Endothelial cell of umbilical vein (primary cell): ENCODE measurements at regions not wholly inside any gene's neighbourhood (a gene's known extent, or its start where the extent isn't known, plus 50 kb on each side); places are given as distances from the start of the nearest gene placed in this dataset.

Experiments used
- CTCF ChIP-seq, 2 donors: IDR thresholded peaks; 1 replicate in 1 of 2; 2 replicates in 1 of 2; pipeline ENCODE4 v1.5.1; 2011; ENCODE audit warnings: low read length in 2 of 2, mild to moderate bottlenecking in 2 of 2, moderate library complexity in 2 of 2, control low read depth in 1 of 2, inconsistent platforms in 1 of 2, low read depth in 1 of 2; ENCODE audit not compliant: insufficient read depth in 1 of 2; ENCODE audit errors: extremely low read depth in 1 of 2
- JUN ChIP-seq: IDR thresholded peaks from 2 replicates; pipeline ENCODE4 v1.6.1; 2011; ENCODE audit warnings: borderline replicate concordance, low read depth; ENCODE audit not compliant: insufficient read length, insufficient read depth
- POLR2AphosphoS5 ChIP-seq: IDR thresholded peaks from 2 replicates; pipeline ENCODE4 v1.6.1; 2012; ENCODE audit warnings: low read depth, mild to moderate bottlenecking, control low read depth, low read length, moderate library complexity; ENCODE audit not compliant: insufficient read depth

GRCh38 chr7:16986755-16987154 lies 105.0 kb upstream of the AGR3 start:
- TF ChIP-seq CTCF (IDR thresholded peaks at IDR 0.05; ENCODE audit: extremely low read depth in 1 of 2, insufficient read depth in 1 of 2, low read depth in 1 of 2, low read length in 2 of 2) (no peak), JUN (no peak), POLR2AphosphoS5 (no peak)
